HCT116 (cell line): ENCODE measurements at regions not wholly inside any gene's neighbourhood (a gene's known extent, or its start where the extent isn't known, plus 50 kb on each side); places are given as distances from the start of the nearest gene placed in this dataset.

Experiments
- ATAC-seq: fragments of 200-7000 bp; cut with Tn5 transposase; 2 replicates; pipeline ENCODE4 v1.9.1; 2020; ENCODE audit warnings: mild to moderate bottlenecking, moderate library complexity
- BruUV-seq: library from RNA; stranded (reverse); fragments of 400-500 nt; replicated peaks from 2 replicates; lab custom pipeline; 2021; lab: Mats Ljungman, UMichigan
- CTCF ChIA-PET: fragments of 300-600 bp; sonication (Branson Sonifier 250); formaldehyde crosslinking; loops from one replicate; lab custom pipeline; 2021; ENCODE audit warnings: antibody characterized with exemption; lab: Charles Lee
- POLR2A ChIA-PET: fragments of 300-600, 350-600 bp; sonication (Branson Sonifier 250); formaldehyde crosslinking; loops from one replicate; lab custom pipeline; 2021; ENCODE audit warnings: antibody characterized with exemption; lab: Charles Lee
- RAD21 ChIA-PET, 2 experiments: fragments of 300-600 bp; sonication (Branson Sonifier 250); formaldehyde crosslinking; loops; one replicate each; lab custom pipeline; 2023; ENCODE audit warnings: low total read pairs in 2 of 2; ENCODE audit not compliant: uncharacterized antibody in 2 of 2, unreplicated experiment in 2 of 2, low non-redundant PET in 1 of 2; lab: Charles Lee
- DNase-seq: peaks from one replicate; pipeline ENCODE4 v3.0.0-alpha.2; 2010; ENCODE audit warnings: low read depth, low spot score
- H2AFZ ChIP-seq: fragments of 200-600 bp; shearing (Covaris generic), sonication (generic); 2 replicates; pipeline ENCODE4 v1.6.1; 2017; ENCODE audit warnings: low read depth, mixed run types, mixed read lengths, antibody characterized with exemption, low read length; ENCODE audit not compliant: poor library complexity, severe bottlenecking
- H3K27ac ChIP-seq: 2 replicates; pipeline ENCODE4 v1.5.1; 2012; ENCODE audit warnings: low read depth, low read length
- H3K27me3 ChIP-seq: fragments of 200-600 bp; sonication (generic); 2 replicates; pipeline ENCODE4 v1.6.1; 2016; ENCODE audit warnings: mixed run types, low read length, mixed read lengths; ENCODE audit not compliant: insufficient read depth
- H3K36me3 ChIP-seq, 2 experiments: fragments of 200-500 bp in 1 of 2; fragments of 200-600 bp in 1 of 2; sonication (Bioruptor generic) in 1 of 2; sonication (generic) in 1 of 2; 2 replicates each; pipeline versions ENCODE4 v1.5.1 to v1.6.1; 2014 to 2016; ENCODE audit warnings: low read length in 2 of 2, inconsistent platforms in 1 of 2, mixed read lengths in 1 of 2, mixed run types in 1 of 2; ENCODE audit not compliant: insufficient read depth in 2 of 2, control insufficient read depth in 1 of 2
- H3K4me1 ChIP-seq, 2 experiments: fragments of 200-600 bp in 1 of 2; sonication (generic) in 1 of 2; 2 replicates each; pipeline versions ENCODE4 v1.5.1 to v1.6.1; 2012 to 2017; ENCODE audit warnings: low read length in 2 of 2, inconsistent platforms in 1 of 2, mild to moderate bottlenecking in 1 of 2, mixed read lengths in 1 of 2, mixed run types in 1 of 2, moderate library complexity in 1 of 2; ENCODE audit not compliant: insufficient read depth in 2 of 2, control insufficient read depth in 1 of 2
- H3K4me2 ChIP-seq: fragments of 200-600 bp; sonication (generic); 2 replicates; pipeline ENCODE4 v1.6.1; 2017; ENCODE audit warnings: mixed run types, low read length, mixed read lengths
- H3K4me3 ChIP-seq, 2 experiments: fragments of 200-600 bp in 1 of 2; sonication (generic) in 1 of 2; replicated peaks in 1 of 2; 2 replicates each; pipeline ENCODE4 v1.5.1; 2011 to 2016; ENCODE audit warnings: low read length in 2 of 2, control low read depth in 1 of 2, low read depth in 1 of 2, mild to moderate bottlenecking in 1 of 2, mixed read lengths in 1 of 2, mixed run types in 1 of 2
- H3K79me2 ChIP-seq: fragments of 200-600 bp; sonication (generic); 2 replicates; pipeline ENCODE4 v1.6.1; 2017; ENCODE audit warnings: mild to moderate bottlenecking, mixed run types, low read length, moderate library complexity, mixed read lengths; ENCODE audit not compliant: insufficient read depth
- H3K9ac ChIP-seq: fragments of 200-600 bp; sonication (generic); 2 replicates; pipeline ENCODE4 v1.6.1; 2016; ENCODE audit warnings: low read length, mixed read lengths
- H3K9me2 ChIP-seq: fragments of 200-600 bp; sonication (generic), shearing (Covaris generic); 2 replicates; pipeline ENCODE4 v1.6.1; 2017; ENCODE audit warnings: mixed run types, mild to moderate bottlenecking, moderate library complexity; ENCODE audit not compliant: insufficient read depth
- H3K9me3 ChIP-seq, 2 experiments: fragments of 200-500 bp in 1 of 2; fragments of 200-600 bp in 1 of 2; sonication (Bioruptor generic) in 1 of 2; sonication (generic) in 1 of 2; 2 replicates each; pipeline ENCODE4 v1.6.1; 2014 to 2017; ENCODE audit warnings: low read length in 2 of 2, mixed read lengths in 2 of 2, inconsistent platforms in 1 of 2, low read depth in 1 of 2, mild to moderate bottlenecking in 1 of 2, mixed run types in 1 of 2, moderate library complexity in 1 of 2; ENCODE audit not compliant: control insufficient read depth in 1 of 2, insufficient read depth in 1 of 2
- H4K20me1 ChIP-seq: fragments of 200-600 bp; sonication (generic), shearing (Covaris generic); 2 replicates; pipeline ENCODE4 v1.6.1; 2017; ENCODE audit warnings: mixed run types, mild to moderate bottlenecking, moderate library complexity; ENCODE audit not compliant: insufficient read depth
- ELF1 ChIP-seq: IDR thresholded peaks from 2 replicates; pipeline ENCODE4 v1.6.1; 2012; ENCODE audit warnings: low read depth, borderline replicate concordance
- EZH2 ChIP-seq: fragments of 200-600 bp; sonication (generic); IDR thresholded peaks from 2 replicates; pipeline ENCODE4 v1.6.1; 2017; ENCODE audit warnings: antibody characterized with exemption, mixed run types
- FOSL1 ChIP-seq: IDR thresholded peaks from 2 replicates; pipeline ENCODE4 v1.6.1; 2012; ENCODE audit warnings: low read depth
- JUND ChIP-seq: IDR thresholded peaks from 2 replicates; pipeline ENCODE4 v1.6.1; 2012
- POLR2A ChIP-seq: IDR thresholded peaks from 2 replicates; pipeline ENCODE4 v1.7.0; 2011; ENCODE audit warnings: borderline replicate concordance; ENCODE audit not compliant: insufficient read depth, insufficient read length; ENCODE audit errors: extremely low read depth
- SP1 ChIP-seq: IDR thresholded peaks from 2 replicates; pipeline ENCODE4 v1.6.1; 2012; ENCODE audit warnings: low read depth
- SRF ChIP-seq: IDR thresholded peaks from 2 replicates; pipeline ENCODE4 v1.6.1; 2012; ENCODE audit warnings: low read depth
- TCF7L2 ChIP-seq: IDR thresholded peaks from 2 replicates; pipeline ENCODE4 v1.7.0; 2011; ENCODE audit warnings: borderline replicate concordance, inconsistent platforms; ENCODE audit not compliant: insufficient read depth, insufficient read length; ENCODE audit errors: extremely low read depth
- ZFX ChIP-seq: fragments of 450-650 bp; IDR thresholded peaks from 2 replicates; pipeline ENCODE4 v1.6.1; 2017
- intact Hi-C: fragments of 100-400 bp; cut with micrococcal nuclease; formaldehyde crosslinking; loops from 2 replicates; pipeline ENCODE4 v1.10.0; 2022
- TF ChIP-seq, protein P1 (sequence below): IDR thresholded peaks from 2 replicates; pipeline ENCODE4 v1.6.1; 2011; ENCODE audit warnings: mild to moderate bottlenecking, low read length, moderate library complexity; ENCODE audit not compliant: insufficient replicate concordance; ENCODE audit errors: extremely low read depth
- TF ChIP-seq, protein P2 (sequence below): IDR thresholded peaks from 2 replicates; pipeline ENCODE4 v1.6.1; 2012
- TF ChIP-seq, protein P3 (sequence below): IDR thresholded peaks from 2 replicates; pipeline ENCODE4 v1.6.1; 2012; ENCODE audit warnings: low read depth

DNA sequence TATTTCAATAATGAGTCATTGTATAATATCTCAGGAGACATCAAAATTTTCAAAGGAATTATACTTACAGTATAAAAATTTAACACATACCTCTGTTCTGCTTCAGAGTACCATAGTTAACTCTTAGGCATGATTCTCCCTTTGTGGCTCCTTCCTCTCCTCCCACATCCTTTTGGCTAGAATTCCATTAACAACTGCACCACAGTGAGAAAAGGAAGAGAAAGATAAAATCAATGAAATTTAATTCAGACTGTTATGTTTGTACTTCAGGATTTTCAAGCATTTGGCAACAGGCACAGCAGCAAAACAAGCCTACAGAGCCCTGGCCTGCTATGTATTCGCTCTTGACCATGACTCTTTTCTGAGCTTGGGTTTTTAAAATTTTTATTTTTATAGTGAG lies 57.2 kb upstream of the SGIP1 start:
- TF ChIP-seq ELF1 (no peak), FOSL1 (no peak), ZFX (no peak), POLR2A (no peak), SP1 (no peak), TCF7L2 (no peak), EZH2 (no peak), JUND (no peak), SRF (no peak)
- TF ChIP-seq, protein P1, sequence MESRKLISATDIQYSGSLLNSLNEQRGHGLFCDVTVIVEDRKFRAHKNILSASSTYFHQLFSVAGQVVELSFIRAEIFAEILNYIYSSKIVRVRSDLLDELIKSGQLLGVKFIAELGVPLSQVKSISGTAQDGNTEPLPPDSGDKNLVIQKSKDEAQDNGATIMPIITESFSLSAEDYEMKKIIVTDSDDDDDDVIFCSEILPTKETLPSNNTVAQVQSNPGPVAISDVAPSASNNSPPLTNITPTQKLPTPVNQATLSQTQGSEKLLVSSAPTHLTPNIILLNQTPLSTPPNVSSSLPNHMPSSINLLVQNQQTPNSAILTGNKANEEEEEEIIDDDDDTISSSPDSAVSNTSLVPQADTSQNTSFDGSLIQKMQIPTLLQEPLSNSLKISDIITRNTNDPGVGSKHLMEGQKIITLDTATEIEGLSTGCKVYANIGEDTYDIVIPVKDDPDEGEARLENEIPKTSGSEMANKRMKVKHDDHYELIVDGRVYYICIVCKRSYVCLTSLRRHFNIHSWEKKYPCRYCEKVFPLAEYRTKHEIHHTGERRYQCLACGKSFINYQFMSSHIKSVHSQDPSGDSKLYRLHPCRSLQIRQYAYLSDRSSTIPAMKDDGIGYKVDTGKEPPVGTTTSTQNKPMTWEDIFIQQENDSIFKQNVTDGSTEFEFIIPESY: no peak
- TF ChIP-seq, protein P2, sequence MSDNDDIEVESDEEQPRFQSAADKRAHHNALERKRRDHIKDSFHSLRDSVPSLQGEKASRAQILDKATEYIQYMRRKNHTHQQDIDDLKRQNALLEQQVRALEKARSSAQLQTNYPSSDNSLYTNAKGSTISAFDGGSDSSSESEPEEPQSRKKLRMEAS: no peak
- TF ChIP-seq, protein P3, sequence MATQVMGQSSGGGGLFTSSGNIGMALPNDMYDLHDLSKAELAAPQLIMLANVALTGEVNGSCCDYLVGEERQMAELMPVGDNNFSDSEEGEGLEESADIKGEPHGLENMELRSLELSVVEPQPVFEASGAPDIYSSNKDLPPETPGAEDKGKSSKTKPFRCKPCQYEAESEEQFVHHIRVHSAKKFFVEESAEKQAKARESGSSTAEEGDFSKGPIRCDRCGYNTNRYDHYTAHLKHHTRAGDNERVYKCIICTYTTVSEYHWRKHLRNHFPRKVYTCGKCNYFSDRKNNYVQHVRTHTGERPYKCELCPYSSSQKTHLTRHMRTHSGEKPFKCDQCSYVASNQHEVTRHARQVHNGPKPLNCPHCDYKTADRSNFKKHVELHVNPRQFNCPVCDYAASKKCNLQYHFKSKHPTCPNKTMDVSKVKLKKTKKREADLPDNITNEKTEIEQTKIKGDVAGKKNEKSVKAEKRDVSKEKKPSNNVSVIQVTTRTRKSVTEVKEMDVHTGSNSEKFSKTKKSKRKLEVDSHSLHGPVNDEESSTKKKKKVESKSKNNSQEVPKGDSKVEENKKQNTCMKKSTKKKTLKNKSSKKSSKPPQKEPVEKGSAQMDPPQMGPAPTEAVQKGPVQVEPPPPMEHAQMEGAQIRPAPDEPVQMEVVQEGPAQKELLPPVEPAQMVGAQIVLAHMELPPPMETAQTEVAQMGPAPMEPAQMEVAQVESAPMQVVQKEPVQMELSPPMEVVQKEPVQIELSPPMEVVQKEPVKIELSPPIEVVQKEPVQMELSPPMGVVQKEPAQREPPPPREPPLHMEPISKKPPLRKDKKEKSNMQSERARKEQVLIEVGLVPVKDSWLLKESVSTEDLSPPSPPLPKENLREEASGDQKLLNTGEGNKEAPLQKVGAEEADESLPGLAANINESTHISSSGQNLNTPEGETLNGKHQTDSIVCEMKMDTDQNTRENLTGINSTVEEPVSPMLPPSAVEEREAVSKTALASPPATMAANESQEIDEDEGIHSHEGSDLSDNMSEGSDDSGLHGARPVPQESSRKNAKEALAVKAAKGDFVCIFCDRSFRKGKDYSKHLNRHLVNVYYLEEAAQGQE: no peak
- no peak overlapping the region for H3K27ac ChIP-seq
- no peaks in the 10 kb centered on the region for H3K79me2 ChIP-seq
- no peak overlapping the region for H3K9ac ChIP-seq
- no peaks in the 10 kb centered on the region for H4K20me1 ChIP-seq
- no TSS peak for BruUV-seq
- intact Hi-C loops: no loop called here
- no peaks in the 10 kb centered on the region for H3K9me3 ChIP-seq
- no peaks in the 10 kb centered on the region for H3K27me3 ChIP-seq
- POLR2A ChIA-PET: interaction anchor here (0.7 kb wide), 1 partner anchor 450 kb away, joined by 3 read pairs; no protein-coding TSS in a partner anchor
- no peak for DNase-seq
- H3K36me3 ChIP-seq: no peaks in the 10 kb centered on the region
- H3K9me2 ChIP-seq: no peaks in the 10 kb centered on the region; the same call in 1 of the 2 replicates
- no peak overlapping the region for H3K4me3 ChIP-seq
- CTCF ChIA-PET: no interaction called here
- peaks cover 0 to 5% of the 10 kb centered on the region in 2 experiments; a peak in 1 of 4 replicates for H3K4me1 ChIP-seq
- H3K4me2 ChIP-seq: no peak overlapping the region
- H2AFZ ChIP-seq: no peak overlapping the region
- RAD21 ChIA-PET: no interaction called here
- no peak for ATAC-seq
